Endothelial cell of umbilical vein (primary cell): ENCODE measurements at regions not wholly inside any gene's neighbourhood (a gene's known extent, or its start where the extent isn't known, plus 50 kb on each side); places are given as distances from the start of the nearest gene placed in this dataset.

Experiments used
- BruUV-seq: library from RNA; stranded (reverse); fragments of 400-500 nt; replicated peaks from 2 replicates; lab custom pipeline; 2021; lab: Mats Ljungman, UMichigan
- CTCF ChIA-PET: fragments of 300-600, 350-600 bp; sonication (Branson Sonifier 250); formaldehyde crosslinking; loops from one replicate; lab custom pipeline; 2021; ENCODE audit warnings: antibody characterized with exemption, inconsistent platforms; lab: Charles Lee
- POLR2A ChIA-PET: fragments of 300-600, 350-600 bp; sonication (Branson Sonifier 250); formaldehyde crosslinking; loops from one replicate; lab custom pipeline; 2021; ENCODE audit warnings: antibody characterized with exemption, inconsistent platforms; lab: Charles Lee
- DNase-seq: peaks from one replicate; pipeline ENCODE4 v3.0.0-alpha.2; 2011; ENCODE audit warnings: low read depth, low spot score
- FAIRE-seq: peaks from 2 replicates; lab custom pipeline; 2011; peaks lifted over from hg19 to GRCh38; lab: Jason Lieb, UNC
- H2AFZ ChIP-seq: 2 replicates; pipeline ENCODE4 v1.6.0; 2012; ENCODE audit warnings: low read depth, low read length, control low read depth, inconsistent platforms
- H3K27ac ChIP-seq: 2 replicates; pipeline ENCODE4 v1.5.1; 2011; ENCODE audit warnings: low read depth, mild to moderate bottlenecking, control low read depth, low read length, moderate library complexity; ENCODE audit not compliant: insufficient read depth
- H3K27me3 ChIP-seq, 2 experiments: 2 replicates each; pipeline versions ENCODE4 v1.6.0 to v1.6.1; 2011; ENCODE audit warnings: low read length in 2 of 2, mixed read lengths in 1 of 2; ENCODE audit not compliant: control insufficient read depth in 2 of 2, insufficient read depth in 2 of 2
- H3K36me3 ChIP-seq, 2 experiments: 2 replicates in 1 of 2; 3 replicates in 1 of 2; pipeline ENCODE4 v1.5.1; 2011; ENCODE audit warnings: low read length in 2 of 2, mild to moderate bottlenecking in 1 of 2, moderate library complexity in 1 of 2; ENCODE audit not compliant: control insufficient read depth in 2 of 2, insufficient read depth in 2 of 2; ENCODE audit errors: extremely low read depth in 1 of 2
- H3K4me1 ChIP-seq: 3 replicates; pipeline ENCODE4 v1.5.1; 2011; ENCODE audit warnings: mild to moderate bottlenecking, low read length; ENCODE audit not compliant: control insufficient read depth, insufficient read depth; ENCODE audit errors: extremely low read depth
- H3K4me2 ChIP-seq: 2 replicates; pipeline ENCODE4 v1.6.1; 2011; ENCODE audit warnings: low read length, control low read depth, mixed read lengths; ENCODE audit not compliant: insufficient read depth
- H3K4me3 ChIP-seq, 3 experiments: fragments of 200-600 bp in 1 of 3; sonication (generic), shearing (Covaris generic) in 1 of 3; replicated peaks in 1 of 3; 2 replicates each; pipeline ENCODE4 v1.5.1; 2011 to 2016; ENCODE audit warnings: control low read depth in 3 of 3, low read length in 3 of 3, mild to moderate bottlenecking in 2 of 3, inconsistent platforms in 1 of 3, low read depth in 1 of 3, moderate library complexity in 1 of 3; ENCODE audit not compliant: insufficient read depth in 1 of 3
- H3K79me2 ChIP-seq: 2 replicates; pipeline ENCODE4 v1.6.0; 2012; ENCODE audit warnings: low read length, inconsistent platforms; ENCODE audit not compliant: control insufficient read depth, insufficient read depth
- H3K9ac ChIP-seq: replicated peaks from 2 replicates; pipeline ENCODE3; 2011; ENCODE audit warnings: low read length, control low read depth; ENCODE audit not compliant: insufficient read depth; ENCODE audit errors: extremely low read depth
- H3K9me1 ChIP-seq: replicated peaks from 3 replicates; pipeline ENCODE4 v1.6.0; 2011; ENCODE audit warnings: mild to moderate bottlenecking, low read length; ENCODE audit not compliant: control insufficient read depth, insufficient read depth; ENCODE audit errors: extremely low read depth
- H3K9me3 ChIP-seq: replicated peaks from 2 replicates; pipeline ENCODE4 v1.5.1; 2012; ENCODE audit warnings: low read length, inconsistent platforms; ENCODE audit not compliant: control insufficient read depth, insufficient read depth
- H4K20me1 ChIP-seq: replicated peaks from 2 replicates; pipeline ENCODE3; 2011; ENCODE audit warnings: mild to moderate bottlenecking, low read length; ENCODE audit not compliant: control insufficient read depth, insufficient read depth; ENCODE audit errors: extremely low read depth
- EZH2 ChIP-seq: IDR thresholded peaks from 2 replicates; pipeline ENCODE4 v1.6.1; 2012; ENCODE audit warnings: borderline replicate concordance, low read depth, mild to moderate bottlenecking, moderate library complexity, low read length, inconsistent platforms; ENCODE audit not compliant: severe bottlenecking
- FOS ChIP-seq: IDR thresholded peaks from 2 replicates; pipeline ENCODE4 v1.6.1; 2011; ENCODE audit warnings: mild to moderate bottlenecking, low read length, moderate library complexity, borderline replicate concordance; ENCODE audit not compliant: insufficient read depth
- GATA2 ChIP-seq: IDR thresholded peaks from 2 replicates; pipeline ENCODE4 v1.7.0; 2011; ENCODE audit warnings: low read depth, mild to moderate bottlenecking, moderate library complexity, mixed read lengths, low read length; ENCODE audit not compliant: insufficient read length, insufficient read depth
- JUN ChIP-seq: IDR thresholded peaks from 2 replicates; pipeline ENCODE4 v1.6.1; 2011; ENCODE audit warnings: borderline replicate concordance, low read depth; ENCODE audit not compliant: insufficient read length, insufficient read depth
- MAX ChIP-seq: IDR thresholded peaks from 2 replicates; pipeline ENCODE4 v1.6.1; 2011; ENCODE audit not compliant: insufficient read depth, insufficient read length
- MYC ChIP-seq: IDR thresholded peaks from one replicate; pipeline ENCODE4 v1.6.1; 2011; ENCODE audit warnings: mild to moderate bottlenecking, low read depth, low read length
- POLR2A ChIP-seq: IDR thresholded peaks from 2 replicates; pipeline ENCODE4 v1.6.1; 2012; ENCODE audit warnings: low read depth, mild to moderate bottlenecking, control low read depth, low read length
- dilution Hi-C: fragments of 300-500 bp; cut with MboI; formaldehyde crosslinking; loops from one replicate; pipeline ENCODE4 v1.15.0; 2019; ENCODE audit warnings: low sequenced_read_pairs; ENCODE audit not compliant: extremely low pct_ligation_motif_present
- intact Hi-C: fragments of 100-400 bp; cut with micrococcal nuclease; formaldehyde crosslinking; loops from one replicate; pipeline ENCODE4 v1.10.0; 2022
- TF ChIP-seq, protein P1 (sequence below), 2 donors: IDR thresholded peaks; 1 replicate in 1 of 2; 2 replicates in 1 of 2; pipeline ENCODE4 v1.5.1; 2011; ENCODE audit warnings: low read length in 2 of 2, mild to moderate bottlenecking in 2 of 2, moderate library complexity in 2 of 2, control low read depth in 1 of 2, inconsistent platforms in 1 of 2, low read depth in 1 of 2; ENCODE audit not compliant: insufficient read depth in 1 of 2; ENCODE audit errors: extremely low read depth in 1 of 2

GRCh38 chr2:33891616-33892015, 292.5 kb upstream of the FAM98A start:
- no peaks in the 10 kb centered on the region for H3K9me1 ChIP-seq
- BruUV-seq: no TSS peak
- FAIRE-seq: no peak
- dilution Hi-C loops (no loop called here), intact Hi-C loops (no loop called here)
- H3K9ac ChIP-seq: no peak overlapping the region
- H2AFZ ChIP-seq: no peak overlapping the region
- no peak overlapping the region for H3K4me2 ChIP-seq
- no peaks in the 10 kb centered on the region for H3K4me1 ChIP-seq
- TF ChIP-seq MYC (no peak), FOS (no peak), GATA2 (no peak), MAX (no peak), EZH2 (no peak), POLR2A (no peak)
- TF ChIP-seq, protein P1, sequence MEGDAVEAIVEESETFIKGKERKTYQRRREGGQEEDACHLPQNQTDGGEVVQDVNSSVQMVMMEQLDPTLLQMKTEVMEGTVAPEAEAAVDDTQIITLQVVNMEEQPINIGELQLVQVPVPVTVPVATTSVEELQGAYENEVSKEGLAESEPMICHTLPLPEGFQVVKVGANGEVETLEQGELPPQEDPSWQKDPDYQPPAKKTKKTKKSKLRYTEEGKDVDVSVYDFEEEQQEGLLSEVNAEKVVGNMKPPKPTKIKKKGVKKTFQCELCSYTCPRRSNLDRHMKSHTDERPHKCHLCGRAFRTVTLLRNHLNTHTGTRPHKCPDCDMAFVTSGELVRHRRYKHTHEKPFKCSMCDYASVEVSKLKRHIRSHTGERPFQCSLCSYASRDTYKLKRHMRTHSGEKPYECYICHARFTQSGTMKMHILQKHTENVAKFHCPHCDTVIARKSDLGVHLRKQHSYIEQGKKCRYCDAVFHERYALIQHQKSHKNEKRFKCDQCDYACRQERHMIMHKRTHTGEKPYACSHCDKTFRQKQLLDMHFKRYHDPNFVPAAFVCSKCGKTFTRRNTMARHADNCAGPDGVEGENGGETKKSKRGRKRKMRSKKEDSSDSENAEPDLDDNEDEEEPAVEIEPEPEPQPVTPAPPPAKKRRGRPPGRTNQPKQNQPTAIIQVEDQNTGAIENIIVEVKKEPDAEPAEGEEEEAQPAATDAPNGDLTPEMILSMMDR (IDR thresholded peaks at IDR 0.05; ENCODE audit: extremely low read depth in 1 of 2, insufficient read depth in 1 of 2, low read depth in 1 of 2, low read length in 2 of 2): no peak
- DNase-seq: no peak
- H4K20me1 ChIP-seq: no peaks in the 10 kb centered on the region
- H3K27ac ChIP-seq: no peak overlapping the region
- no peaks in the 10 kb centered on the region for H3K79me2 ChIP-seq
- H3K36me3 ChIP-seq: no peaks in the 10 kb centered on the region
- H3K4me3 ChIP-seq: no peak overlapping the region
- ChIA-PET CTCF (no interaction called here), POLR2A (no interaction called here)
- H3K9me3 ChIP-seq: peaks cover 2% of the 10 kb centered on the region
- H3K27me3 ChIP-seq: no peaks in the 10 kb centered on the region

DNA sequence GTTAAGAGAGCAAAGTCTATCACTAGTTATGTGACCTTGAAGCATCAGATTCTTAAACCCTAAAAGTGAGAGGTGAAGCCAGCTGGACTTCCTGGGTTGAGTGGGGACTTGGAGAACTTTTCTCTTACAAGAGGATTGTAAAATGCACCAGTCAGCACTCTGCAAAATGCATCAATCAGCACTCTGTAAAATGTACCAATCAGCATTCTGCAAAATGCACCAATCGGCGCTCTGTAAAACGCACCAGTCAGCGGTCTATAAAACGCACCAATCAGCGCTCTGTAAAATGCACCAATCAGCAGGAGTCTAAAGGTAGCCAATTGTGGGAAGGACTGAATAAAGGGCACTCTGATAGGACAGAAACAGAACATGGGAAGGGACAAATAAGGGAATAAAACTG, 291.6 kb upstream of the FAM98A start:
- Histone ChIP-seq H3K4me1 (no peaks in the 10 kb centered on the region), H3K9me3 (peaks cover 2% of the 10 kb centered on the region), H3K27me3 (no peaks in the 10 kb centered on the region), H3K36me3 (no peaks in the 10 kb centered on the region), H3K9me1 (no peaks in the 10 kb centered on the region), H3K4me3 (no peak overlapping the region), H4K20me1 (no peaks in the 10 kb centered on the region), H3K4me2 (no peak overlapping the region), H3K27ac (no peak overlapping the region), H3K9ac (no peak overlapping the region), H2AFZ (no peak overlapping the region), H3K79me2 (no peaks in the 10 kb centered on the region)
- intact Hi-C loops: no loop called here
- dilution Hi-C loops: no loop called here
- ChIA-PET POLR2A (no interaction called here), CTCF (no interaction called here)
- BruUV-seq: no TSS peak
- DNase-seq: no peak
- no peak for FAIRE-seq
- TF ChIP-seq JUN: no peak
